NCI-H146 treated with DMSO at 0.1 percent for 48 hours (cell line): ENCODE measurements at regions not wholly inside any gene's neighbourhood (a gene's known extent, or its start where the extent isn't known, plus 50 kb on each side); places are given as distances from the start of the nearest gene placed in this dataset.

Experiments
- DNase-seq: peaks from one replicate; lab custom pipeline; 2025; ENCODE audit not compliant: unreplicated experiment; lab: John Stamatoyannopoulos, UW

DNA sequence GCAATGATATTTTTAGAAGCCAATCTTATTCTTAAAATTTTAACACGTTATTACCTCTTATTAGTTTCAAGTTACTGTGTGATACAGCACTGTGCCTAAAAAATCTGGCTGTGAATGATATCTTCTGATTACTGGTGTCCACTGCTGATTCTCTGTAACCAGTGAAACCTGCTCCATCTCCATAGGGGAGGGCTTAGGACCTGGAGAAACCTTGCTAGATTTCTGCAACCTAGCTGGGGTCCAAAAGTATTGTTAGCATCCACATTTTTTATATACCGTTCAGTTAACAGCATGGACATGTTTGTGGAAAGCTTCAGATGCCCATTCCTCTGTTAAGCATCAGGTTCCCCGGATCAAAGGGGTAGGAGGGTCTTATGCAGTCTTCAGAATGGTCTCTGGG lies 193.9 kb upstream of the TOPAZ1 start:
- DNase-seq, result no peak

DNA sequence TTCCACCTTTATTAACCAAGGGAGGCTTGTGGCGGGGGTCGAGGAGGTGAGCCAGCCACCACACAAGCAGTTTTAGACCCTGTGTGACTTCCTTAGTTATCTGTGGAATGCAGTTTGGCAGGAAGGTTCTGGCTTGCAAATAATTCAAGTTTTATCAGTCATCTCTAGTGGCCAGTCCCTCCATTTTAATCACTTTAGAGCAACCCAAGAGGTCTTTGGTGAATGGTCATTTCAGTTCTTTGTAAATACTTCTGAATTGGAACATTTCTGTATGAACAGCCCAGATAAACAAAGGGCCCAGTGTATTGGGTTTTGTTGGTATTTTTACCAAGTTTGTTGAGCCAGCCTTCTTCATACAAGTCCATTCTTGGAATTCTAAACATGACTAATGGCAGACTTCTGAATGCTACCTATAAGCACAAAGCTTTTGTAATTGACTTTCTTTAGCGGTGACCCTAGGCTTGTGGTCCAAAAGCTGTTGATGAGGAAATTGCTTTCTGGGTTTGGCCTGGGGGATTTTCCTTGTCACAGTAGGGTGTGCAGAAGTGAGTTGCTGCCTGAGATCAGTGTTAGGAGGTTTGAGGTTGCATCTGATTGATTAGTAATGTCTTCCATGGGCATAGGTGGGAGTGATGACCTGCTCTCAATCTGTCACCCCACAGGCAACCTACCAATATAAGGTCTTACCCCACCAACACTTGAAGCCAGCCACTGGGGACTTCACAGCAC lies 193.3 kb upstream of the TOPAZ1 start:
- DNase-seq, result no peak

DNA sequence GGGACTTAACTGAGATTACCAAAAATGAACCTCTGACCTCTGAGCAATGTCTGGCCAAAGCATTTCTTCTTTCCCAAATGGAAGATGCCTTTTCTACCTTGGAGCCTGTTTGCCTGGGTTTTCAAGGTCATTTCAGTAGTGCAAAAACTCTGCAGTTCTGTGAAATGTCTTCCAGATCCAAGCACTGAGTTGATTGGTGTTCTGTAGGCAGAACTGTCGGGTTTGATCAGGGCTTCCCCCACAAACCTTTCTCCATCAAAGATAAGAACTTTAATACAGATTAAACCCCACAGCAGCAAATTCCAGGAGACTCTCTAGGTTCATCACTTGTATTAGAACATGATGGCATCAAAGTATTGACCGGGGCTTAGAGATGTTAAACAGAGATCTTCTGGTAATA lies 192.7 kb upstream of the TOPAZ1 start:
- DNase-seq, result no peak

DNA sequence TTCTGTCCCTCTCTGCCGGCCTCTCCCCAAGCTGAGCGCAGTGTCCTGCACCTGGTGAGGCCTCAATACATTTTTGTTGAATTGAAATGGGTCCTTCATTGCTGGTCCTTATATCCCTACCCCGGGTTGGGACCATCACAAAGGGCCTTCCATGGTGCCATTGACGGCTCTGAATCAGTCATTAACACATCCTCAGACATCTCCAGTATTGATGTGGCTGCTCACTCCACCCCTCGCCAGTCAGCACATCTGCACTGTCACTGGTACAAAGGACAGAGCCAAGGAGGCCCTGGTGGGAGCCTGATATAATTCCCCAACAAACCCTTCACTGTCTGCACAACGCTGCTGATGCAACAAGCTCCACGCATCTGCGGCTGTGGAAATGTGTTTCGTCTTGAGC lies 191.6 kb upstream of the TOPAZ1 start:
- DNase-seq, result no peak

DNA sequence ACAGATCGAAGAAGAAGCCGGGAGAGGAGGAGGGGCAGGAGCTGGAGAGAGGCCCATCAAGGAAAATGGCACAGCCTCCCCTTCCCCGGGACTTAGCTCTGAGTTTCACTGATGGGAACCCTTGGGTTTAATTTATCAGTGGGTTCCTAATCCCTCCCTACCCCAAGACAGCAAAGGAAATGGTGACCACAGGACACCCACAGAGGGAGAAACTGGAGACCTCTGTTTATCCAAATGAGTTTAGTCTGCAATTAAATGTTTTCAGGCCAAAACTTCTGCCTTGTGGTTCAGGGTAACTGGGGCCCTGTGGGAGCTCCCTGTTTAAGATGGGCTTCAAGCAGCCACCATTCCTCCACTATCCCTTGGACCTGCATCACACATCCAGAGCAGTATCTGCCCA lies 190.8 kb upstream of the TOPAZ1 start:
- DNase-seq, result no peak

DNA sequence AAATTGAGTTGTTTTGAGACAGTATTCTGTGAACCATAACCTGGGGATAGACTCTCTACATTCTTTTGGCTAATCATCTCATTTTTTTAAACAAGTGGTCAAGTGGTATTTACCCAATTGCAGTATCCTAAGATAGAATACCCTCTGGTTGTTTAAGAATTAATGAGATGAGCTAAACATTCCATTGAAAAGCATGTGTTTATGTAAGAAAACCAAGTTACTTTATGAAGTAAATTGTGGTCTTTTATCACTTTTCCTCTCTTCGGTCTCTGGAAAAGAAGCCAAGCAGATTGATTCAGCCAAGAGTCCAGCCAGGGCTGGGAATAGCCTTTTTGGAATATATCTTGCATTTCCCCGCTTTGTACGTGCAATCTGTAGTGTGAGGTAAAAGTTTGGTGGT lies 185.7 kb upstream of the TOPAZ1 start:
- no peak for DNase-seq

DNA sequence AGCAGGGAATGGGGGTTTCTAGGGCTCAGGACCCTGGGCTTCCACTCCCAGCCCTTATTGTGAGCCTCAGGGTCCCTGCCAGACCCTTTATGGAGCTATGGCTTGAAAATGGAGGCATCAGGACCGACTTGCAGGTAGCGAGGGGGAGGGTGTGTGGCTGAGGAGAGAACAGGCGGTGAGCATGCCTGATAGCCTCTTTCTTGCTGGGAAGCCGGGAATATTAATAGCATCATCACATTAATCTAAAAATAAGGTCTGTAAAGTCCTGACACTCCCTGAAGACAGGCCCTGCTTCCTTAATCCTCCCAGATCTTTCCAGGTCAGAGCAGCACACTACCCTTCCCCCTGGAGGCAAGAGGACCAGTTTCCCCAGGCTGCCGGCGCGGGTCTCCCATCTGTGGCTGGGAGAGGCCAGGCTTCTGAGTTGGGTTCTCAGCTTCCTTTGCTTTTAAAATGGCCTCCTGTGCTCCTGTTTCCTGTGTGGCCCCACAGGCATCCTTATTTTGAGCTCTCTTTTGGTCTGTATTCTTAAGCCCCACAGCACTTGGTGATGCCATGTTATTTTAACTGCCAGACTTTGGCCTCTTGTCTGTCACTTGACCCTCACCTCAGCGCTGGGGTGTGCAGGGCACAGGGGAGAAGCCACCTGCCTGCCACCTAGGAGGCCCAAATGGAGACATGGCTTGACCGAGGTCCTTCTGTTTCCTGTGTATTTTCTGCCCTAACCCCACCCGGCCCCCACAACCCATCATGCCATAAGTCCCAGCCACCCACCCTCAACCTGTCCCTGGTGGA lies 185.0 kb upstream of the TOPAZ1 start:
- DNase-seq, result no peak

DNA sequence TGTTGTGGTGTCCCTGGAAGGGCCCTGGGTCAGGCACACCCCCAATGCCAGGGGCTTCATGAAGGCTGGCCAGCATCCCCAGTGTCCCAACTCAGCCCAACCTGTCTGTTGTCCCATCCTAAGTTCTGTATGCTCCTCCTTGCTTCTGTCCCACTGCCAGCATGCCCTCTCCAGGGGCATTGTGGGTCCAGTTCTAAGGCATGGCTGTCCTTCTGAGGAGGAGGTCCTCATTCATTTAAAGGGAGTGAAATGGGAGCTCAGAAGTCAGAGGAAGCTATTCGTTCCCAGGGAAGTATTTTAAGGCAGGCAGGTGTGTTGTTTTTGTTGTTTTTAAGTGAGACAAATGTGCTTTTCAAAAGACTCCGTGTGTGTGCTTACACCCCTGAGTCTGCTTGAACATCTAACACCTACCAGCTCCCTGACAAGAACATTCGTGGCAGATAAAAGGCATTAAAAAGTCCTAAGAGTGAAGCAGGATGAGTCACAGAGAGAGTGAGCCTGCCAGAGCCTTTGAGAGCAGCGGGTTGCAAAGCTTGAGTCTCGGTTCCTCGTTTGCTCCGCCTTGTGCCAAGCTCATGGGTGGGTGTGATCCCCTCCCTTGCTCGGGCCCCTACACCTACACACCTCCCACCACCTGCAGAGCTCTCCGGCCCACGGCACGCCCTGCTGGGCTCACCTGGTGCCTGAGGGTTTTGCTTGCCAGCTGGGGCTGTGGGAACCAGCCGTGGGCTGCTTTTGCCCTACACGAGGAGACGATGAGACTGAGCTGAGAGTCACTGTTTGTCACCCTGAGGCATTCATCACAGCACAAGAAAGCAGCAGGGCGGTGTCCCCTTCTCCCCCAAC lies 183.4 kb upstream of the TOPAZ1 start:
- no peak for DNase-seq

DNA sequence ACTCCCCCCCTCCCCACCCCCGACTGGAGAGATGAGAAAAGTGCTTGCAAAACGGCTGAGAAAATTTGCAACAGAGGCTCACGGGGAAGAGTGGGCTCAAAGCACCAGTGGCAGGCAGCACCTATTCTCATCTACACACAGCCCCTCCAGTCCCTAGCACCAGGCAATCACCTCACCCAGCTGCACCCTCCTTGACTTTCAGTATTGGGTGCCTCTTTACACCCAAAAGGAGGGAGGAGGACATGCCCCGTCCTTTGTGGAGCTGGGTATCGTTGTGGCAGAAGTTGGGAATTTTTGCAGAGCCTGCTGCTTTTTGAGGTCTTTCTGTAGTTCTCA lies 182.8 kb upstream of the TOPAZ1 start:
- DNase-seq, result no peak

DNA sequence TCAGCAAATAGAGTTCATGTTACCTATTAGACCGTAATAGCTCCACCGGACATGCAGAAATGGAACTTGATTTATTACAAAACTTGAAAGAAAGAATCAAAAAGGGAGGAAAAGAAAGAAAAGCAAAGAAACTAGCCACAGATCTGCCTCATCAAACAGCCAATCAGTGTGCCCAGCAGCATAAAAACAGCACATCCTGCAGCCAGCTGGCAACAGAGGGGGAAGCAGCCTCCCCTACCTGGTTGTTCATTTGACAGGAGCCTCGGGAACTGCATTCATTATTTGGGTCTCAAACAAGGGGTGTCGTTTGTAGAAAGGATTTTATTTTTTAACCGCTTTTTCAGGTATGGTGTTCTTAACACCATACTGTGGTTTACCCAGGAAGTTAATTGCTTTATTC lies 181.5 kb upstream of the TOPAZ1 start:
- DNase-seq, result no peak

DNA sequence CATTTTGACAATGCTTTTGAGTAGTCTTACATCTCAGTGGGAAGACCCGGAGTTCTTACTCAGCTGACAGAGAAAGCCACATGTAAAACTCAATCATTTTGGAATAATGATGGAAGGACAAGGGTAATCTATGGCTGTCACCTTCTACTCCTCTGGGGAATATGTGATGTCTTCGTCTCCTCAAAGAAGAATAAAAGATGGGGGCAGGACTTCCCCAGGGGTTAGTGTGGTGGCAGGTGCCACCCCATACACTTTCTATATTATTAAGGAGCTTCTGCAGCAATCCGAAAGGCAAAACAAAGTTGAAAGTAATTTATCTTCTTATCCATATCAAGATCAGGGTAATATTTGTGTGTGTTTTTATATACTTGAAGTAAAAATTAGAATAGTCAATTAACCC lies 180.4 kb upstream of the TOPAZ1 start:
- no peak for DNase-seq

DNA sequence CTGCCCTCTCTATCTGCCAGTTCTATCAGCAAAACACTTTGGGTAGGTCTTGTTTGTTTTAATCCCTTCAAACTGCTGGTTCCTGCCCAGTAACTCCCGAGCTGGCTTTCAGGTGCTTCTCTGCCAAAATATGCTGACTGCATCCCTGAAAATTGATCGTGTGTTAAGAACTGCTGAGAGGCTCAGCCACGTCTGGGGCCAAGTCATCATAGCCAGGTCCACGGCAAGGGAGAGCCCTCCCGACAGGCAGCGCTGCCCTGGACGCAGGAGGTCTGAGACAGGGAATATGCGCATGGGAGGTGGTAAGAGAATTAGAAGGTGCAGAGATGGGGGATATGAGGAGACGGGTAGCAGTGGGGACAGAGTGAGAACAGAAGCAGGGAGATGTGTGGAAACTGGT lies 179.7 kb upstream of the TOPAZ1 start:
- DNase-seq, result no peak

DNA sequence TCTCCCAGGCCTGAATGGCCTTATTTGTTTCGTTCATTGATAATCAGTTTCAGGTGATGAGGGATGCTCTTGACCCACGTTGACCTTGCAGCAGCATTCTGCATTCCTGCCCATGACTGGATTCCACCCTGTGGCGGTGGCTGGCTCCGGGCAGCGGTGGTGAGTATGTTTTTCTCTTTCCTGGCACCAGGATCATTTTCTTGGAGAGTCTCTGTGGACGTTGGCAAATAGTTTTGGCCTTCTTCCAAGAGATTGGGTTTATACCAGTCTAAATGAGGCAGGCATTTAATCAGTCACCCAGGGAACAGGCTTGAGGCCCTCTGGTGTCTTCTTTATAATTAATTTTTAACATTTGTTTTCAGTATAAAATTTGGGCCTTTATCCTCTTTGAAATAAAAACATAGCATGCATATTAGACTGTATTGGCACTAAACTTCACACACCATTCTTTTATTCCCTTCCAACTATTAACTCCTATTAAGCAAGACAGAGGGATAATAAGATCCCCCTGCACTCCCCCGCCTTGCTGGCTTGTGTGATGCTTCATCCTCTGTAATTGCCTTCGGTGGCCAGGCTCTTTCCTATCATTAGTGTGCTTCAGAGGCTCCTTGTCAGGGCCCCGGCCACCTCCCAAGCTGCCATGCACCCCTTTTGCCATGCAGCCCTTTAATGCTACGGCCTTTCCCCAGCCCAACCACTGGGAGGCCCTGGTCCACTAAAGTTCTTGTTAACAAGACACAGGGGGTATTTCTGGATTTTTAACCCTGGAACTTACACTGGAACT lies 176.2 kb upstream of the TOPAZ1 start:
- DNase-seq, result no peak

DNA sequence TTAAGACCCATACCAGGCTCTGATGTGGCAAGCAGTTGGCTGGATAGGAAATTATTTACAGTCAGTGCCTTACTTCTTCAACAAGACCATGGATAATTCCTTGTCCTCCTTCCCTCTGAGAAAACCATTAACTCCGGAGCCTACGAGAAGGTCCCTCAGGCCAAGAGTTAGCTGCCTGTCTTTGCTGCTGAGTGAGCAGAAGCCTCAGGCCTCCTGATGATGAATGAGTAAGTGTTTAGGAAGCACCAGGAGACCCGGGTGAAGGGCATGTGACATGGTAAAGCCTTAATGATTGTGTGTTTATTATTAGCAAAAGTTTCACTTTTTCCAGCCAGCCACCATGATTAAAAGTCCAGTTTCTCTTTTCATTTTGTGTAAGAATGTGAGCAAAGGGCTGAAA lies 174.9 kb upstream of the TOPAZ1 start:
- DNase-seq, result no peak

DNA sequence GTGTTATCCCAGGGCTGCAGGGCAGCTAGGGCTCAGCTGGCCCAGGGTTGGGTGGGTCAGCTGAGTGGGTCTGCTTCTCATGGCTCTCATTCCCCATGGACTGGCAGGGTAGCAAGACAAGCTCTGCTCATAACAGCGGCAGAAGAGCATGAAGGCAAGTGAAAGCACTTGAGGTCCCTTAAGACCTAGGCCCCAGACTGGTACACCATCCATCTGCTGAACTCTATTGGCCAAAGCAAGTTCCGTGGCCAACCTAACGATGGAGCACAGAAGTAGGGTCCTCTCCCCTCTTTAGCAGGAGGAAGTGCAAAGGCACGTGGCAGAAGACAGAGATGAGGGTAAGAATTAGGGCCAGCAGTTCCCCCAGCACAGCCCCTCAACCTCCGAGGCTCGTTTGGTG lies 174.3 kb upstream of the TOPAZ1 start:
- no peak for DNase-seq

DNA sequence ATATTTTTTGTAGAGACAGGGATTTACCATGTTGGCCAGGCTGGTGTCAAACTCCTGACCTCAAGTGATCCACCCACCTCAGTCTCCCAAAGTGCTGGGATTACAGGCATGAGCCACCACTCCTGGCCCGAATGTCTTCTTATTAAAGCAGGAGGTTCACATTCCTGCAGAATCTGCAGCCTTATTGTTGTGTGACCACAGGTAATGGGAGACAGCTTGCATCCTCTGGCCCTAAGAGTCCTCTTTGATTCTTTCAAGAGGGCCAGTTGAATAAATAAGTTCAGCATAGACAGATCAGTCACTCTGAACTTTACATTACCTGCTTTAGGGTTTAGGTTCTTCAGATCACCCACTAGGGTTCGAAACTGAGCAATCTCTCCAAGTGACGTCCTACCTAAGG lies 172.9 kb upstream of the TOPAZ1 start:
- DNase-seq, result no peak

DNA sequence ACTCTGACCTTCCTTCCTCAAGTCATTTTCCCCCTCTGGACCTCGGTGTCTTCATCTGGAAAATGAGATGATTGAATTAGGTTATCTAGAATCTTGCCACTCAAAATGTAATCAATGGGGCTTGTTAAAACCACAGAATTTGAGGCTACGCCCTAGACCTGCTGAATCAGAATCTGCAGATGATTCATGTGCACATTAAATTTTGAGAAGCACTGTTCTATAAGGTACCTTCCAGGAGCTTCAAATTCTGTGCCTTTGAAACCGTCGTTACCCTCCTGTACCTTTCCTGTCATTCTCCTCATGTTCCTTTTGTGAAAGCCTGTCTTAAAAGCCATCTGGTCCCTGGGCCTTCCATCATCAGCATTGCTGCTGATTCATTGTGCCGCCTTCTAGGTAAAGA lies 172.4 kb upstream of the TOPAZ1 start:
- DNase-seq, result no peak

DNA sequence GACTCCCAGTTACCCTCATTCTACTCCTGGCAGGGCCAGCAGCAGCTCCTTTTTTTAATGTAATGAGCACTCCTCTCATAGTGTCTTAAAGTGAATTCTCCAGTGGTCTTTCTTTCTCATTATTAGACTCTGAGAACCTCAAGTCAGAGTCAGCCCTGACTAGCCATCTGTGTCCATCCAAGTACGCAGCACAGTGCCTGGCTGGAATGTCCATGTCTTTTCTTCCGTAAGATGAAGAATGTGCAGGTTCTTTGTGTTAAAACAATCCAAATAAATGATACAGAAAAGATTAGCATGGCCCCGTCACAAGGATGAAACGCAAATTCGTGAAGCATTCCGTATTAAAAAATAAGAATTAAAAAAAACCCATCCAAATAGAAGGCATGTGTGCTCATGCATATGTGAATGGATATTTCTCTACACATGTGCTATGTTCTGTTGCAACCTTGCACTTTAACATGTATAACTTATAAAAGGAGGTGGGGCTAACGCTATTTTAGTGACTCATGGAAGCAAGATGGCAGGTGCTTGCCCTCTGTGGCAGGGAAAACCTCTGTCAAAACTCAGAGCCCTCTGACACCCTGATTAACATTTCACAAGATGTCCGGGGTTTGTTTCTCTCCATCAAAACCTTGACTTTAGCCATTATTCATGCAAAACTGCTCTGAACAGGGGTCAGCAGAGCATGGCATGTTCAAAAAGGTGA lies 170.7 kb upstream of the TOPAZ1 start:
- DNase-seq, result no peak

DNA sequence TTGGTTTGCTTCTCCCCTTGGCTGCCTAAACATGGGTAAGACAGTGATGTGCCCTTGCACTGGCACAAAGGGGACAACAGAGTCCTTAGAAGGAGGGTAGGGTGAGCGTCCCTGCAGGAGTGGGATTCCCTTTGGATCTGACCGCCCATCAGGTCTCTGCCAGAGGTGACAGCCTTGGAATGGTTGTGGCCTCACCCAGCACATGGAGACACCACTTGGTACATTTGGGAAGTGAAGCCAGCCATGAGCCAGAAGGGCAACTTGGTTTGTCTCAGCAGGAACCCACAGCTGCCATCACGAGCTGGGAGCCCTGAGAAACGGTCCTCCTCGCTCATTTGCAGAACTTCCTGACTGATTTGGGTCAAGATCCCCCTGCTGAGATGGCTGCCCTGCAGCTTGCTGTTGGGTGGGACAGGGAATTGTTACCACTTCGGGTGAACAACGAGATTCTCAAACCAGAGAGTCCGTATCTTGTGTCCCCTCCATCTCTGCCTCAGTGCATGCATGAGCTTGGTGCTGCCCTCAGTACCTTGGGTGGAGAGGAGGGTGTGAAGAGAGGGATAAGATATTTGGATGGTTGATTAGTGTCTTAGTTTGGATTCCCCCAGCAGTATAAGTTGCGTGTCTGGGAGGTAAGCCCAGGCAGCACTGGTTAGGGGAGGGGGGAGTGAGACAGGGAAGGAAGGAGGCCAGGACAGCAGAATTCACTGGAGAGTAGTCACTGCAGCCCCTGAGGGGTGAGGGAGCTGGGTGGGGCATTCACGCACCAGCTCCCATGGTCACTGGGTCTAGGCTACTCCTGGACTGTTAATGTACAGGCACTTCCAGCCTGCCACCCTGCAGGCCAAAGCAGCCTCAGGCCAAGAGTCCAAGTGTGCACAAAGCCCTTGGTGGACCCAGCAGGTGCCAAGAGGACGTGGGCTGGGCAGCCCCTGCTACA lies 168.8 kb upstream of the TOPAZ1 start:
- no peak for DNase-seq

DNA sequence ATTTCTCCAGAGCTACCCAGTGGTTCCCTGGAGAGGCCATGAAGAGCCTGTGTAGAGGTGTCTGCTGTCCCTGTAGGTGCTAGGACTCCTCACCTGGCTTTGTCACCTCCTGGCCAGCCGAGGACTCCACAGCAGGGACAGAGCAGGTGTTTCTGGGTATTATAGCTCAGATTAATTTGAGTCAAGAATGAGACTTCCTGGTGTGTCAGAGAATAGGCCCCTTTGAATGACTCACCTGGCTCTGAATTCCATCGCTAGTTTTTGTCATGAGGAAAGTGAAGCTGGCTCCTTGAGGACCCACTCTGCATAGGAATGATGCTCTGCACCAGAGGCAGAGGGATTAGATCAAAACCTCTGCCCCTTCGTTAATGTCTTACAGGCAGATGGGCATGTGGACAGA lies 167.5 kb upstream of the TOPAZ1 start:
- DNase-seq, result peak; percentile 47
